H1 (cell line): ENCODE measurements at regions not wholly inside any gene's neighbourhood (a gene's known extent, or its start where the extent isn't known, plus 50 kb on each side); places are given as distances from the start of the nearest gene placed in this dataset.

Experiments
- CTCF ChIA-PET: fragments of 300-600 bp; sonication (Branson Sonifier 250); formaldehyde crosslinking; loops from one replicate; lab custom pipeline; 2021; ENCODE audit not compliant: partially characterized antibody; lab: Charles Lee
- POLR2A ChIA-PET: fragments of 300-600 bp; sonication (Branson Sonifier 250); formaldehyde crosslinking; loops from one replicate; lab custom pipeline; 2021; ENCODE audit warnings: inconsistent platforms; ENCODE audit not compliant: partially characterized antibody; lab: Charles Lee
- DNase-seq, 2 experiments: peaks; one replicate each; pipeline versions ENCODE4 v3.0.0 to v3.0.0-alpha.2; 2010 to 2022; ENCODE audit warnings: low spot score in 2 of 2, low read depth in 1 of 2, mixed read lengths in 1 of 2
- FAIRE-seq: peaks from 2 replicates; lab custom pipeline; 2011; peaks lifted over from hg19 to GRCh38; lab: Jason Lieb, UNC
- H2AFZ ChIP-seq: 2 replicates; pipeline ENCODE4 v1.8.1; 2012; ENCODE audit warnings: low read length, inconsistent platforms
- H2AK5ac ChIP-seq: 2 replicates; pipeline ENCODE4 v1.6.1; 2013; ENCODE audit warnings: low read depth, low read length
- H2BK120ac ChIP-seq: replicated peaks from 2 replicates; pipeline ENCODE3; 2013; ENCODE audit warnings: low read depth, low read length, inconsistent platforms
- H2BK12ac ChIP-seq: 2 replicates; pipeline ENCODE4 v1.6.1; 2013; ENCODE audit warnings: low read depth, low read length
- H2BK15ac ChIP-seq: 2 replicates; pipeline ENCODE4 v1.6.1; 2013; ENCODE audit warnings: low read length
- H2BK20ac ChIP-seq: 2 replicates; pipeline ENCODE4 v1.6.1; 2013; ENCODE audit warnings: low read length
- H2BK5ac ChIP-seq: 2 replicates; pipeline ENCODE4 v1.6.1; 2013; ENCODE audit warnings: low read depth, low read length
- H3K14ac ChIP-seq: 2 replicates; pipeline ENCODE4 v1.6.1; 2013; ENCODE audit warnings: inconsistent platforms; ENCODE audit not compliant: insufficient read length
- H3K18ac ChIP-seq: 2 replicates; pipeline ENCODE4 v1.6.1; 2013; ENCODE audit warnings: low read length; ENCODE audit errors: extremely low read depth
- H3K23ac ChIP-seq: 2 replicates; pipeline ENCODE4 v1.6.1; 2013; ENCODE audit warnings: inconsistent platforms; ENCODE audit not compliant: insufficient read length
- H3K23me2 ChIP-seq: 2 replicates; pipeline ENCODE4 v1.6.1; 2013; ENCODE audit warnings: low read depth, low read length
- H3K27ac ChIP-seq: 2 replicates; pipeline ENCODE4 v1.6.1; 2011; ENCODE audit warnings: low read depth, low read length, inconsistent platforms
- H3K27me3 ChIP-seq, 4 experiments: replicated peaks in 1 of 4; 1 replicate in 1 of 4; 2 replicates in 3 of 4; pipeline versions ENCODE4 v1.6.1 to v1.8.1; 2011 to 2013; ENCODE audit warnings: low read length in 3 of 4, mild to moderate bottlenecking in 3 of 4, inconsistent platforms in 2 of 4, mixed read lengths in 2 of 4, moderate library complexity in 1 of 4; ENCODE audit not compliant: control insufficient read depth in 3 of 4, insufficient read depth in 3 of 4; ENCODE audit errors: extremely low read depth in 1 of 4
- H3K36me3 ChIP-seq, 4 experiments: 2 replicates each; pipeline versions ENCODE4 v1.6.1 to v1.8.1; 2011 to 2013; ENCODE audit warnings: mild to moderate bottlenecking in 4 of 4, low read length in 3 of 4, moderate library complexity in 2 of 4, control low read depth in 1 of 4, inconsistent platforms in 1 of 4; ENCODE audit not compliant: insufficient read depth in 4 of 4, control insufficient read depth in 2 of 4
- H3K4ac ChIP-seq: replicated peaks from 2 replicates; pipeline ENCODE3; 2013; ENCODE audit warnings: low read length, low read depth, mixed read lengths, inconsistent platforms; ENCODE audit not compliant: insufficient read length
- H3K4me1 ChIP-seq, 4 experiments: replicated peaks in 1 of 4; 1 replicate in 1 of 4; 2 replicates in 3 of 4; pipeline versions ENCODE4 v1.6.1 to v1.8.1; 2011 to 2013; ENCODE audit warnings: low read length in 3 of 4, inconsistent platforms in 2 of 4, mixed read lengths in 1 of 4; ENCODE audit not compliant: insufficient read depth in 4 of 4, control insufficient read depth in 3 of 4
- H3K4me2 ChIP-seq, 2 experiments: 2 replicates each; pipeline versions ENCODE4 v1.6.1 to v1.8.1; 2011 to 2013; ENCODE audit warnings: low read depth in 2 of 2, low read length in 2 of 2, control low read depth in 1 of 2, inconsistent platforms in 1 of 2, mild to moderate bottlenecking in 1 of 2; ENCODE audit not compliant: insufficient read depth in 1 of 2
- H3K4me3 ChIP-seq, 4 experiments: fragments of 200-600, 300-600 bp in 1 of 4; sonication (generic), shearing (Covaris generic), sonication (Bioruptor Twin) in 1 of 4; 2 replicates each; pipeline versions ENCODE4 v1.5.1 to v1.8.1; 2011 to 2016; ENCODE audit warnings: low read length in 4 of 4, low read depth in 3 of 4, control low read depth in 2 of 4, inconsistent platforms in 2 of 4, mild to moderate bottlenecking in 2 of 4, mixed read lengths in 1 of 4, moderate library complexity in 1 of 4; ENCODE audit not compliant: insufficient read depth in 2 of 4; ENCODE audit errors: extremely low read depth in 1 of 4
- H3K56ac ChIP-seq: replicated peaks from 2 replicates; pipeline ENCODE3; 2013; ENCODE audit warnings: low read depth, mild to moderate bottlenecking, mixed read lengths, low read length, inconsistent platforms; ENCODE audit not compliant: insufficient read length
- H3K79me1 ChIP-seq: 2 replicates; pipeline ENCODE4 v1.6.1; 2013; ENCODE audit warnings: low read depth, low read length, control low read depth
- H3K79me2 ChIP-seq, 2 experiments: 2 replicates each; pipeline versions ENCODE4 v1.6.1 to v1.8.1; 2012 to 2013; ENCODE audit warnings: low read length in 2 of 2, mild to moderate bottlenecking in 2 of 2, inconsistent platforms in 1 of 2; ENCODE audit not compliant: insufficient read depth in 2 of 2, control insufficient read depth in 1 of 2
- H3K9ac ChIP-seq, 4 experiments: replicated peaks in 1 of 4; 1 replicate in 1 of 4; 2 replicates in 3 of 4; pipeline versions ENCODE4 v1.6.1 to v1.8.1; 2011 to 2013; ENCODE audit warnings: low read depth in 3 of 4, low read length in 3 of 4, control low read depth in 2 of 4, mild to moderate bottlenecking in 2 of 4, moderate library complexity in 2 of 4, inconsistent platforms in 1 of 4; ENCODE audit errors: extremely low read depth in 1 of 4
- H3K9me3 ChIP-seq, 2 experiments: 2 replicates each; pipeline versions ENCODE4 v1.6.1 to v1.8.1; 2012 to 2013; ENCODE audit warnings: mild to moderate bottlenecking in 2 of 2, moderate library complexity in 2 of 2, control low read depth in 1 of 2, inconsistent platforms in 1 of 2, low read depth in 1 of 2, low read length in 1 of 2, mixed read lengths in 1 of 2; ENCODE audit not compliant: insufficient read depth in 2 of 2
- H4K20me1 ChIP-seq, 2 experiments: replicated peaks in 1 of 2; 2 replicates each; pipeline versions ENCODE3 to v1.8.1; 2011 to 2013; ENCODE audit warnings: inconsistent platforms in 2 of 2, low read length in 2 of 2, mild to moderate bottlenecking in 1 of 2; ENCODE audit not compliant: insufficient read depth in 2 of 2, control insufficient read depth in 1 of 2
- H4K5ac ChIP-seq: 2 replicates; pipeline ENCODE4 v1.6.1; 2013; ENCODE audit warnings: low read length, low read depth, mixed read lengths, inconsistent platforms; ENCODE audit not compliant: insufficient read length
- H4K8ac ChIP-seq: 2 replicates; pipeline ENCODE4 v1.8.0; 2013; ENCODE audit warnings: mild to moderate bottlenecking, moderate library complexity, low read length, inconsistent platforms; ENCODE audit not compliant: insufficient read depth; ENCODE audit errors: extremely low read depth
- H4K91ac ChIP-seq: replicated peaks from 2 replicates; pipeline ENCODE3; 2013; ENCODE audit warnings: low read length, mixed read lengths, inconsistent platforms; ENCODE audit not compliant: insufficient read length
- ATF2 ChIP-seq: IDR thresholded peaks from 2 replicates; pipeline ENCODE4 v1.6.1; 2012; ENCODE audit warnings: low read length, inconsistent platforms
- EGR1 ChIP-seq: IDR thresholded peaks from 2 replicates; pipeline ENCODE4 v1.6.1; 2011; ENCODE audit warnings: low read depth, low read length, borderline replicate concordance
- EP300 ChIP-seq, 2 experiments: IDR thresholded peaks; 1 replicate in 1 of 2; 2 replicates in 1 of 2; pipeline ENCODE4 v1.6.1; 2011 to 2012; ENCODE audit warnings: low read depth in 2 of 2, low read length in 2 of 2, mild to moderate bottlenecking in 2 of 2, borderline replicate concordance in 1 of 2, inconsistent platforms in 1 of 2, moderate library complexity in 1 of 2
- EZH2 ChIP-seq: fragments of 200-600 bp; sonication (generic); IDR thresholded peaks from 2 replicates; pipeline ENCODE4 v1.7.1; 2012; ENCODE audit warnings: low read depth, mild to moderate bottlenecking, moderate library complexity, low read length, inconsistent platforms; ENCODE audit not compliant: severe bottlenecking
- KDM4A ChIP-seq: IDR thresholded peaks from one replicate; pipeline ENCODE4 v1.7.1; 2012; ENCODE audit warnings: low read depth, mild to moderate bottlenecking, moderate library complexity, low read length, inconsistent platforms; ENCODE audit not compliant: severe bottlenecking
- KDM5A ChIP-seq: fragments of 200-600 bp; IDR thresholded peaks from 2 replicates; pipeline ENCODE4 v1.7.1; 2012; ENCODE audit warnings: mild to moderate bottlenecking, low read length, inconsistent platforms, mixed read lengths
- POLR2A ChIP-seq, 2 experiments: IDR thresholded peaks; 1 replicate in 1 of 2; 2 replicates in 1 of 2; pipeline ENCODE4 v1.6.1; 2011; ENCODE audit warnings: low read depth in 2 of 2, low read length in 2 of 2, mild to moderate bottlenecking in 2 of 2; ENCODE audit errors: control extremely low read depth in 1 of 2
- POLR2AphosphoS5 ChIP-seq: IDR thresholded peaks from 2 replicates; pipeline ENCODE4 v1.6.1; 2011; ENCODE audit warnings: low read depth, low read length
- SIRT6 ChIP-seq: IDR thresholded peaks from one replicate; pipeline ENCODE4 v1.7.1; 2012; ENCODE audit warnings: low read length, inconsistent platforms
- SP4 ChIP-seq: IDR thresholded peaks from 2 replicates; pipeline ENCODE4 v1.6.1; 2012; ENCODE audit warnings: low read length, inconsistent platforms
- TAF1 ChIP-seq: IDR thresholded peaks from 2 replicates; pipeline ENCODE4 v1.6.1; 2011; ENCODE audit warnings: mild to moderate bottlenecking, low read depth, low read length
- TBP ChIP-seq: IDR thresholded peaks from 2 replicates; pipeline ENCODE4 v1.6.1; 2011; ENCODE audit warnings: low read depth, low read length, improper control_type of control experiment
- TCF12 ChIP-seq: IDR thresholded peaks from 2 replicates; pipeline ENCODE4 v1.6.1; 2011; ENCODE audit warnings: low read depth, mild to moderate bottlenecking, low read length
- TEAD4 ChIP-seq: IDR thresholded peaks from 2 replicates; pipeline ENCODE4 v1.6.1; 2012; ENCODE audit warnings: low read depth, low read length, inconsistent platforms, mixed read lengths
- WGBS, 2 experiments: shearing (Covaris generic) in 1 of 2; methylation state at CpG; one replicate each; pipeline versions ENCODE4 v1.1.6 to v1.1.7; 2013 to 2015; ENCODE audit warnings: low lambda C conversion rate in 2 of 2, mixed read lengths in 2 of 2, inconsistent platforms in 1 of 2, low coverage in 1 of 2, missing lambda C conversion rate in 1 of 2; ENCODE audit not compliant: insufficient replicate concordance in 2 of 2, insufficient coverage in 1 of 2, insufficient read length in 1 of 2; ENCODE audit errors: extremely low coverage in 1 of 2, missing lambda C conversion rate in 1 of 2; 5-methylcytosine and 5-hydroxymethylcytosine counted together

- ChIA-PET POLR2A (no interaction called here), CTCF (interaction anchor here (1.0 to 2.0 kb wide), 2 partner anchors 9 to 220 kb away, joined by 3 to 5 read pairs; no protein-coding TSS in a partner anchor)
- Histone ChIP-seq H4K91ac (no peak overlapping the region), H4K8ac (no peak overlapping the region), H3K27me3 (no peaks in the 10 kb centered on the region), H2BK20ac (no peak overlapping the region), H3K79me2 (no peaks in the 10 kb centered on the region), H3K23me2 (no peaks in the 10 kb centered on the region), H2AK5ac (no peak overlapping the region), H2BK15ac (no peak overlapping the region), H3K56ac (no peak overlapping the region), H3K18ac (no peak overlapping the region), H3K4me3 (no peak overlapping the region), H3K23ac (no peak overlapping the region), H3K9me3 (no peaks in the 10 kb centered on the region), H4K5ac (no peak overlapping the region), H3K79me1 (no peaks in the 10 kb centered on the region), H3K14ac (no peak overlapping the region), H3K9ac (no peak overlapping the region), H4K20me1 (no peaks in the 10 kb centered on the region), H3K27ac (no peak overlapping the region), H3K4me1 (peaks cover 0 to 2% (median 0%) of the 10 kb centered on the region in 4 experiments; a peak in 1 of 7 replicates), H2AFZ (no peak overlapping the region), H2BK5ac (no peak overlapping the region), H3K4ac (no peak overlapping the region), H3K4me2 (no peak overlapping the region), H2BK120ac (no peak overlapping the region), H3K36me3 (no peaks in the 10 kb centered on the region), H2BK12ac (no peak overlapping the region)
- no peak for DNase-seq
- WGBS, 2 experiments: 90% methylated on average over 2 of the region's 2 CpGs; no CpG with 5 or more reads in 1 of the 2 experiments
- no peak for TF ChIP-seq EP300 (IDR thresholded peaks at IDR 0.05; ENCODE audit: borderline replicate concordance in 1 of 2, low read depth in 2 of 2, low read length in 2 of 2)
- no peak for TF ChIP-seq POLR2AphosphoS5
- TF ChIP-seq SIRT6: no peak
- TF ChIP-seq TAF1: no peak
- no peak for TF ChIP-seq TEAD4
- no peak for TF ChIP-seq POLR2A (IDR thresholded peaks at IDR 0.05; ENCODE audit: control extremely low read depth in 1 of 2, low read depth in 2 of 2, low read length in 2 of 2)
- no peak for TF ChIP-seq ATF2
- TF ChIP-seq TCF12: no peak
- TF ChIP-seq EZH2: no peak
- TF ChIP-seq KDM4A: no peak
- no peak for TF ChIP-seq KDM5A
- TF ChIP-seq EGR1: no peak
- TF ChIP-seq TBP: no peak
- no peak for TF ChIP-seq SP4
- FAIRE-seq: no peak
Observed at GRCh38 chr10:62599161-62599560, 205.4 kb upstream of the ADO start.
